HEK293T (cell line): ENCODE measurements at regions not wholly inside any gene's neighbourhood (a gene's known extent, or its start where the extent isn't known, plus 50 kb on each side); places are given as distances from the start of the nearest gene placed in this dataset.

Source experiments
- BHLHE40 ChIP-seq: fragments of 450-650 bp; IDR thresholded peaks from 2 replicates; pipeline ENCODE4 v1.6.1; 2016; ENCODE audit warnings: mild to moderate bottlenecking, moderate library complexity, borderline replicate concordance
- FOXA1 ChIP-seq: fragments of 450-650 bp; IDR thresholded peaks from 2 replicates; pipeline ENCODE4 v1.6.1; 2016; ENCODE audit warnings: mild to moderate bottlenecking
- FOXM1 ChIP-seq: fragments of 450-650 bp; IDR thresholded peaks from 2 replicates; pipeline ENCODE4 v1.6.1; 2017; ENCODE audit warnings: mild to moderate bottlenecking, borderline replicate concordance
- ZNF384 ChIP-seq: fragments of 450-650 bp; IDR thresholded peaks from 2 replicates; pipeline ENCODE4 v1.6.1; 2016

DNA sequence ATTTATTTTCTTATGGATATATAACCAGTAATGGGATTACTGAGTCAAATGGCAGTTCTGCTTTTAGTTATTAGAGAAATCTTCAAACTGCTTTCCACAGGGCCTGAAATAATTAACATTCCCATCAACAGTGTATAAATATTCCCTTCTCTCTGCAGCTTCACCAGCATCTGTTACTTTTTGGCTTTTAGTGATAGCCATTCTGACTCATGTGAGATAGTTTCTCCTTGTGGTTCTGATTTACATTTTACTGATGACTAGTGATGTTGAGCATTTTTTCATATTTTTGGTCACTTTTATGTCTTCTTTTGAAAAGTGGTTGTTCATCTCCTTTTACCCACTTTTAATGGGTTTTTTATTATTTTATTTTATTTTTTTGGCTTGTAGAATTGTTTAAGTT, 1290.3 kb upstream of the CDH9 start:
- TF ChIP-seq FOXM1 (no peak), FOXA1 (no peak), BHLHE40 (no peak), ZNF384 (no peak)
